Stimulated activated effector memory CD8-positive, alpha-beta T cell treated with anti-CD3 and anti-CD28 coated beads, Interleukin-12 subunit alpha, Interleukin-12 subunit beta, amount 100 ng/mL, for 72 hours (primary cell): ENCODE measurements at regions not wholly inside any gene's neighbourhood (a gene's known extent, or its start where the extent isn't known, plus 50 kb on each side); places are given as distances from the start of the nearest gene placed in this dataset.

Experiments
- ATAC-seq: fragments of 150-1000 bp; cut with Tn5 transposase; 2 replicates; pipeline ENCODE4 v1.10.0; 2021
- DNase-seq, 2 donors: peaks; one replicate each; pipeline ENCODE4 v3.0.0; 2021 to 2022; ENCODE audit warnings: low spot score in 2 of 2
- H3K27ac Mint-ChIP-seq: one replicate; pipeline ENCODE4 v1.8.0; 2022; ENCODE audit warnings: mild to moderate bottlenecking, mixed read lengths
- H3K36me3 Mint-ChIP-seq: one replicate; pipeline ENCODE4 v1.8.0; 2022; ENCODE audit warnings: mild to moderate bottlenecking, mixed read lengths
- H3K4me1 Mint-ChIP-seq: one replicate; pipeline ENCODE4 v1.8.0; 2022; ENCODE audit warnings: mixed read lengths
- H3K4me3 Mint-ChIP-seq: one replicate; pipeline ENCODE4 v1.8.0; 2022; ENCODE audit warnings: mild to moderate bottlenecking, mixed read lengths
- H3K9me3 Mint-ChIP-seq: one replicate; pipeline ENCODE4 v1.8.0; 2022; ENCODE audit warnings: mixed read lengths

- Mint-ChIP-seq H3K9me3 (peaks cover 8% of the 10 kb centered on the region), H3K36me3 (no peaks in the 10 kb centered on the region), H3K4me3 (no peak overlapping the region), H3K4me1 (no peaks in the 10 kb centered on the region), H3K27ac (no peak overlapping the region)
- DNase-seq (no peak), ATAC-seq (no peak)
Measured at GRCh38 chr17:71330099-71330375, 790.8 kb upstream of the SOX9 start.

- Mint-ChIP-seq H3K27ac (no peak overlapping the region), H3K9me3 (peaks cover 6% of the 10 kb centered on the region), H3K36me3 (no peaks in the 10 kb centered on the region), H3K4me1 (no peaks in the 10 kb centered on the region), H3K4me3 (no peak overlapping the region)
- DNase-seq = no peak
- no peak for ATAC-seq
Measured at GRCh38 chr17:71331754-71332325, 789.0 kb upstream of the SOX9 start.

GRCh38 chr17:71334048-71334751 lies 786.6 kb upstream of the SOX9 start:
- Mint-ChIP-seq H3K4me3 (no peak overlapping the region), H3K9me3 (peaks cover 9% of the 10 kb centered on the region), H3K4me1 (no peaks in the 10 kb centered on the region), H3K36me3 (no peaks in the 10 kb centered on the region), H3K27ac (no peak overlapping the region)
- DNase-seq (no peak), ATAC-seq (no peak)

- Mint-ChIP-seq H3K36me3 (no peaks in the 10 kb centered on the region), H3K4me3 (no peak overlapping the region), H3K9me3 (peaks cover 6% of the 10 kb centered on the region), H3K27ac (no peak overlapping the region), H3K4me1 (no peaks in the 10 kb centered on the region)
- DNase-seq (no peak), ATAC-seq (no peak)
Measured at GRCh38 chr17:71335212-71335611, 785.6 kb upstream of the SOX9 start.

GRCh38 chr17:71337938-71338337 lies 782.9 kb upstream of the SOX9 start:
- Mint-ChIP-seq H3K27ac (no peak overlapping the region), H3K4me1 (no peaks in the 10 kb centered on the region), H3K9me3 (peaks cover 6% of the 10 kb centered on the region), H3K4me3 (no peak overlapping the region), H3K36me3 (no peaks in the 10 kb centered on the region)
- DNase-seq (no peak), ATAC-seq (no peak)

- no peaks in the 10 kb centered on the region for H3K36me3 Mint-ChIP-seq
- no peaks in the 10 kb centered on the region for H3K4me1 Mint-ChIP-seq
- no peak for ATAC-seq
- no peak for DNase-seq
- peaks cover 6% of the 10 kb centered on the region for H3K9me3 Mint-ChIP-seq
- no peak overlapping the region for H3K4me3 Mint-ChIP-seq
- H3K27ac Mint-ChIP-seq = no peak overlapping the region
Measured at GRCh38 chr17:71338396-71338795, 782.4 kb upstream of the SOX9 start.

GRCh38 chr17:71339206-71339605 lies 781.6 kb upstream of the SOX9 start:
- H3K9me3 Mint-ChIP-seq = peaks cover 6% of the 10 kb centered on the region
- ATAC-seq (no peak), DNase-seq (no peak)
- H3K27ac Mint-ChIP-seq = no peak overlapping the region
- H3K4me1 Mint-ChIP-seq = no peaks in the 10 kb centered on the region
- no peak overlapping the region for H3K4me3 Mint-ChIP-seq
- H3K36me3 Mint-ChIP-seq = no peaks in the 10 kb centered on the region

- ATAC-seq = no peak
- H3K36me3 Mint-ChIP-seq = no peaks in the 10 kb centered on the region
Measured at GRCh38 chr17:71342737-71343136, 778.1 kb upstream of the SOX9 start.

GRCh38 chr17:71349908-71350600 lies 770.8 kb upstream of the SOX9 start:
- H3K9me3 Mint-ChIP-seq = peaks cover 9% of the 10 kb centered on the region
- H3K27ac Mint-ChIP-seq = no peak overlapping the region
- ATAC-seq = no peak
- DNase-seq = no peak
- no peaks in the 10 kb centered on the region for H3K36me3 Mint-ChIP-seq
- no peak overlapping the region for H3K4me3 Mint-ChIP-seq
- H3K4me1 Mint-ChIP-seq = no peaks in the 10 kb centered on the region

More at GRCh38 chr17:71342737-71343136, 778.1 kb upstream of the SOX9 start:
- Mint-ChIP-seq H3K4me1 (no peaks in the 10 kb centered on the region), H3K9me3 (peaks cover 7% of the 10 kb centered on the region), H3K27ac (no peak overlapping the region), H3K4me3 (no peak overlapping the region)
- DNase-seq = no peak

- DNase-seq = no peak
- Mint-ChIP-seq H3K9me3 (peaks cover 13% of the 10 kb centered on the region), H3K36me3 (no peaks in the 10 kb centered on the region), H3K4me3 (no peak overlapping the region), H3K4me1 (no peaks in the 10 kb centered on the region), H3K27ac (no peak overlapping the region)
- ATAC-seq = no peak
Measured at GRCh38 chr17:71360301-71360700, 760.5 kb upstream of the SOX9 start.

GRCh38 chr17:71361656-71362450 lies 759.0 kb upstream of the SOX9 start:
- Mint-ChIP-seq H3K9me3 (peaks cover 16% of the 10 kb centered on the region), H3K4me1 (no peaks in the 10 kb centered on the region), H3K27ac (no peak overlapping the region), H3K36me3 (no peaks in the 10 kb centered on the region), H3K4me3 (no peak overlapping the region)
- no peak for ATAC-seq
- DNase-seq = no peak

- no peak overlapping the region for H3K4me3 Mint-ChIP-seq
- no peaks in the 10 kb centered on the region for H3K36me3 Mint-ChIP-seq
- peaks cover 19% of the 10 kb centered on the region for H3K9me3 Mint-ChIP-seq
- H3K4me1 Mint-ChIP-seq = no peaks in the 10 kb centered on the region
- DNase-seq (no peak), ATAC-seq (no peak)
- H3K27ac Mint-ChIP-seq = no peak overlapping the region
Measured at GRCh38 chr17:71363661-71364060, 757.2 kb upstream of the SOX9 start.

GRCh38 chr17:71371809-71372208 lies 749.0 kb upstream of the SOX9 start:
- peaks cover 11% of the 10 kb centered on the region for H3K9me3 Mint-ChIP-seq
- H3K36me3 Mint-ChIP-seq = no peaks in the 10 kb centered on the region
- H3K27ac Mint-ChIP-seq = no peak overlapping the region
- DNase-seq (no peak), ATAC-seq (no peak)
- no peaks in the 10 kb centered on the region for H3K4me1 Mint-ChIP-seq
- H3K4me3 Mint-ChIP-seq = no peak overlapping the region

- Mint-ChIP-seq H3K36me3 (no peaks in the 10 kb centered on the region), H3K27ac (no peak overlapping the region), H3K9me3 (peaks cover 5% of the 10 kb centered on the region), H3K4me3 (no peak overlapping the region), H3K4me1 (no peaks in the 10 kb centered on the region)
- no peak for DNase-seq
- no peak for ATAC-seq
Measured at GRCh38 chr17:71375948-71376347, 744.9 kb upstream of the SOX9 start.

GRCh38 chr17:71376933-71377332 lies 743.9 kb upstream of the SOX9 start:
- Mint-ChIP-seq H3K4me3 (no peak overlapping the region), H3K4me1 (no peaks in the 10 kb centered on the region), H3K9me3 (peaks cover 5% of the 10 kb centered on the region), H3K36me3 (no peaks in the 10 kb centered on the region), H3K27ac (no peak overlapping the region)
- DNase-seq (no peak), ATAC-seq (no peak)
